ENCODE measurements at regions not wholly inside any gene's neighbourhood (a gene's known extent, or its start where the extent isn't known, plus 50 kb on each side); places are given as distances from the start of the nearest gene placed in this dataset.

GRCh38 chr4:10929818-10930217, 245.2 kb upstream of the CLNK start:
- TF ChIP-seq CTCF (IDR thresholded peaks at IDR 0.05; ENCODE audit: control extremely low read depth, extremely low read depth, low read depth, missing control alignments): no peak
- ChIA-PET CTCF (interaction anchor here (1.3 kb wide), 1 partner anchor 10 kb away, joined by 5 read pairs; no protein-coding TSS in a partner anchor), POLR2A (no interaction called here)
- DNase-seq (ENCODE audit: extremely low spot score): no peak

GRCh38 chr4:10925996-10926395, 241.4 kb upstream of the CLNK start:
- CTCF ChIA-PET: interaction anchor here (1.5 kb wide), 1 partner anchor 22 kb away, joined by 4 read pairs; no protein-coding TSS in a partner anchor
- TF ChIP-seq CTCF (IDR thresholded peaks at IDR 0.05; ENCODE audit: control extremely low read depth, extremely low read depth, low read depth, missing control alignments): no peak
- DNase-seq (ENCODE audit: extremely low spot score): no peak
- POLR2A ChIA-PET: no interaction called here

GRCh38 chr4:10924274-10924673, 239.7 kb upstream of the CLNK start:
- TF ChIP-seq CTCF (IDR thresholded peaks at IDR 0.05; ENCODE audit: control extremely low read depth, extremely low read depth, low read depth, missing control alignments): no peak
- CTCF ChIA-PET: interaction anchor here (1.4 kb wide), 2 partner anchors 12 to 19 kb away, joined by 4 to 5 read pairs; no protein-coding TSS in a partner anchor
- POLR2A ChIA-PET: no interaction called here
- no peak for DNase-seq (ENCODE audit: extremely low spot score)

- POLR2A ChIA-PET: no interaction called here
- no peak for TF ChIP-seq CTCF (IDR thresholded peaks at IDR 0.05; ENCODE audit: control extremely low read depth, extremely low read depth, low read depth, missing control alignments)
- no peak for DNase-seq (ENCODE audit: extremely low spot score)
Observed at GRCh38 chr4:10917566-10917965, 233.0 kb upstream of the CLNK start.

GRCh38 chr4:10898072-10898471, 213.5 kb upstream of the CLNK start:
- DNase-seq (ENCODE audit: extremely low spot score): no peak
- POLR2A ChIA-PET: no interaction called here
- CTCF ChIA-PET: interaction anchor here (1.0 to 1.4 kb wide), 2 partner anchors 16 to 23 kb away, joined by 3 to 4 read pairs; no protein-coding TSS in a partner anchor
- TF ChIP-seq CTCF (IDR thresholded peaks at IDR 0.05; ENCODE audit: control extremely low read depth, extremely low read depth, low read depth, missing control alignments): no peak

More at GRCh38 chr4:10917566-10917965, 233.0 kb upstream of the CLNK start:
- CTCF ChIA-PET: no interaction called here

GRCh38 chr4:10897076-10897475, 212.5 kb upstream of the CLNK start:
- ChIA-PET POLR2A (no interaction called here), CTCF (interaction anchor here (1.0 to 1.4 kb wide), 2 partner anchors 15 to 22 kb away, joined by 3 to 4 read pairs; no protein-coding TSS in a partner anchor)
- no peak for TF ChIP-seq CTCF (IDR thresholded peaks at IDR 0.05; ENCODE audit: control extremely low read depth, extremely low read depth, low read depth, missing control alignments)
- DNase-seq (ENCODE audit: extremely low spot score): no peak
